ENCODE measurements at regions not wholly inside any gene's neighbourhood (a gene's known extent, or its start where the extent isn't known, plus 50 kb on each side); places are given as distances from the start of the nearest gene placed in this dataset.

GRCh38 chr2:8628179-8628865 lies 53.5 kb upstream of the ID2 start:
- no peak for DNase-seq

- DNase-seq: no peak
Observed at GRCh38 chr2:8628866-8629209, 53.0 kb upstream of the ID2 start.

- no peak for DNase-seq
Observed at GRCh38 chr2:8629402-8629801, 52.5 kb upstream of the ID2 start.

- no peak for DNase-seq
Observed at GRCh38 chr2:8630676-8631464, 51.0 kb upstream of the ID2 start.

- DNase-seq: no peak
Observed at GRCh38 chr2:8631465-8632005, 50.3 kb upstream of the ID2 start.
